ENCODE measurements at regions not wholly inside any gene's neighbourhood (a gene's known extent, or its start where the extent isn't known, plus 50 kb on each side); places are given as distances from the start of the nearest gene placed in this dataset.

DNA sequence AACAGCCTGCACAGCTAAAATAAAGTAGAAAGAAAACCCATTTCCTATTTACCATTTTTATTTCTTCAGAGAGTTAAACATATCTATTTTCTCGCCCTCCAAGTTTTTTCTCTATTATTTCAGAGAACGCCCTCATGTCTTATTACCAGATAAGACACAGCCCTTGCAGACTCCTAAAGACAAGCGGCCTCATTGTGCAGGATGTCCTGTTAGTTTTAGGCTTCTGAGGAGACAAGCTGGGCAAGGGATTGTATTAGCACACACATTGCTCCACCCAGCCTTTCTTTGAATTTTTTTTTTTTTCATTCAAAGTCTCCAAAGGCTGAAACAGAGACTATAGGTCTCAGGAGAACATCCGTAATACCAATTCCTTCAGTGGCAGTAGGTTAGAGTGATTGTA, 101.8 kb upstream of the UBL3 start:
- H3K4me2 ChIP-seq (ENCODE audit: low read depth, low read length, poor library complexity, severe bottlenecking) = no peak overlapping the region
- H3K27me3 ChIP-seq (ENCODE audit: low read length) = no peaks in the 10 kb centered on the region
- no peaks in the 10 kb centered on the region for H3K9me3 ChIP-seq (ENCODE audit: low read length)

GRCh38 chr13:29948791-29949190, 98.4 kb upstream of the UBL3 start:
- H3K9me3 ChIP-seq (ENCODE audit: low read length) = no peaks in the 10 kb centered on the region
- H3K4me2 ChIP-seq (ENCODE audit: low read depth, low read length, poor library complexity, severe bottlenecking) = no peak overlapping the region
- H3K9ac ChIP-seq (ENCODE audit: low read length) = no peak overlapping the region
- no peaks in the 10 kb centered on the region for H3K27me3 ChIP-seq (ENCODE audit: low read length)
- H3K4me3 ChIP-seq (ENCODE audit: low read length) = no peak overlapping the region
- H3K36me3 ChIP-seq (ENCODE audit: insufficient read depth, low read length) = no peaks in the 10 kb centered on the region
- no peak overlapping the region for H2AFZ ChIP-seq (ENCODE audit: low read length)
- no peaks in the 10 kb centered on the region for H3K4me1 ChIP-seq (ENCODE audit: low read length)
- H4K20me1 ChIP-seq (ENCODE audit: insufficient read depth, low read depth, low read length) = no peaks in the 10 kb centered on the region
- no peak overlapping the region for H3K27ac ChIP-seq (ENCODE audit: low read length)
- DNase-seq = no peak
- no peaks in the 10 kb centered on the region for H3K9me2 ChIP-seq (replicated peaks; ENCODE audit: insufficient read depth, low read length)
- H3K79me2 ChIP-seq (ENCODE audit: low read length) = no peaks in the 10 kb centered on the region

More for the DNA sequence above, 101.8 kb upstream of the UBL3 start:
- no peaks in the 10 kb centered on the region for H3K79me2 ChIP-seq (ENCODE audit: low read length)
- H3K9me2 ChIP-seq (replicated peaks; ENCODE audit: insufficient read depth, low read length) = no peaks in the 10 kb centered on the region
- H3K4me1 ChIP-seq (ENCODE audit: low read length) = no peaks in the 10 kb centered on the region
- no peak overlapping the region for H3K4me3 ChIP-seq (ENCODE audit: low read length)
- no peaks in the 10 kb centered on the region for H4K20me1 ChIP-seq (ENCODE audit: insufficient read depth, low read depth, low read length)
- H3K9ac ChIP-seq (ENCODE audit: low read length) = no peak overlapping the region
- no peak for DNase-seq
- no peak overlapping the region for H3K27ac ChIP-seq (ENCODE audit: low read length)
- H2AFZ ChIP-seq (ENCODE audit: low read length) = no peak overlapping the region
- H3K36me3 ChIP-seq (ENCODE audit: insufficient read depth, low read length) = no peaks in the 10 kb centered on the region

DNA sequence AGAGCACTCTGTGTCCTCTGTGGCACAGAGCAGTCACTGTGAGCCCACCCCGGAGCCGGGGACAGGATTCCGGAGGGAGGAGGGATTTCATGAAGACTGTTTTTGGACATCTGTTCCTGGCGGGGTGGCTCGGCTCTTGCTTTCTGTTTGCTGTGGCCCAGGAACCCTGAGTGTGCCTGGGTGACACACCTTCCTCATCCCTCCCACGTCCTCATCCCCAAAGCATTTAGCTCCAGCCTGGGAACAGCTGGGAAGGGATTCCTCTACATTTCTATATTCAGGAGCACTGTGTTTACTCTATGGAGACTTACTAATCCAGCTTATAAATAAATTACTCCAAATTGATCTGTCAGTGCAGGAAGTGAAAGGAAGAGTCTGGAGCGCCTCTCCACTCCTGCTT, 97.8 kb upstream of the UBL3 start:
- H3K4me2 ChIP-seq (ENCODE audit: low read depth, low read length, poor library complexity, severe bottlenecking) = no peak overlapping the region

DNA sequence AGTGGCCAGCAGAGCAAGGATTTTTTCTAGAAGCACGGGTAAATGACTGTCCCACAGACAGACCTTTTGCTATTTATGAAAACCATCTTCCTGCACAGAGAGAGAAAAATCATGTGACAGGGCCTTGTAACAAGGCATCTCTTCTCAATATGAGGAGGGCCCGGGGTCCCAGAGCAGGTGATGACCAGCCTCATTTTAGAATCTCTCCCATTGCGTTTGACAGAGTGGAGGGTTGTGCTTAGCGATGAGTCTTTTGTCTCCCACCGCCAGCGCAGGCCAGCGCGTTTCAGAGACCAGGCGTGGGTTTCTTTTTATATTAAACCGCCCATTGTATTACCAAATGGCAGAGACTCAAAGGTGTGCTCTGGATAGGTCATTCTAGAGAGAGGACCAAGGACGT, 97.4 kb upstream of the UBL3 start:
- no peaks in the 10 kb centered on the region for H4K20me1 ChIP-seq (ENCODE audit: insufficient read depth, low read depth, low read length)
- no peaks in the 10 kb centered on the region for H3K36me3 ChIP-seq (ENCODE audit: insufficient read depth, low read length)
- no peak for DNase-seq
- no peaks in the 10 kb centered on the region for H3K79me2 ChIP-seq (ENCODE audit: low read length)
- no peak overlapping the region for H3K27ac ChIP-seq (ENCODE audit: low read length)
- no peak overlapping the region for H3K9ac ChIP-seq (ENCODE audit: low read length)
- no peaks in the 10 kb centered on the region for H3K9me2 ChIP-seq (replicated peaks; ENCODE audit: insufficient read depth, low read length)
- H2AFZ ChIP-seq (ENCODE audit: low read length) = no peak overlapping the region
- no peaks in the 10 kb centered on the region for H3K9me3 ChIP-seq (ENCODE audit: low read length)
- no peaks in the 10 kb centered on the region for H3K27me3 ChIP-seq (ENCODE audit: low read length)
- no peak overlapping the region for H3K4me3 ChIP-seq (ENCODE audit: low read length)
- no peaks in the 10 kb centered on the region for H3K4me1 ChIP-seq (ENCODE audit: low read length)
- H3K4me2 ChIP-seq (ENCODE audit: low read depth, low read length, poor library complexity, severe bottlenecking) = no peak overlapping the region

More for the DNA sequence above, 97.8 kb upstream of the UBL3 start:
- no peak overlapping the region for H3K4me3 ChIP-seq (ENCODE audit: low read length)
- no peaks in the 10 kb centered on the region for H3K4me1 ChIP-seq (ENCODE audit: low read length)
- no peaks in the 10 kb centered on the region for H4K20me1 ChIP-seq (ENCODE audit: insufficient read depth, low read depth, low read length)
- H3K79me2 ChIP-seq (ENCODE audit: low read length) = no peaks in the 10 kb centered on the region
- no peaks in the 10 kb centered on the region for H3K36me3 ChIP-seq (ENCODE audit: insufficient read depth, low read length)
- no peak overlapping the region for H3K9ac ChIP-seq (ENCODE audit: low read length)
- H3K27me3 ChIP-seq (ENCODE audit: low read length) = no peaks in the 10 kb centered on the region
- no peak for DNase-seq
- H3K9me3 ChIP-seq (ENCODE audit: low read length) = no peaks in the 10 kb centered on the region
- no peak overlapping the region for H2AFZ ChIP-seq (ENCODE audit: low read length)
- H3K9me2 ChIP-seq (replicated peaks; ENCODE audit: insufficient read depth, low read length) = no peaks in the 10 kb centered on the region
- H3K27ac ChIP-seq (ENCODE audit: low read length) = no peak overlapping the region

DNA sequence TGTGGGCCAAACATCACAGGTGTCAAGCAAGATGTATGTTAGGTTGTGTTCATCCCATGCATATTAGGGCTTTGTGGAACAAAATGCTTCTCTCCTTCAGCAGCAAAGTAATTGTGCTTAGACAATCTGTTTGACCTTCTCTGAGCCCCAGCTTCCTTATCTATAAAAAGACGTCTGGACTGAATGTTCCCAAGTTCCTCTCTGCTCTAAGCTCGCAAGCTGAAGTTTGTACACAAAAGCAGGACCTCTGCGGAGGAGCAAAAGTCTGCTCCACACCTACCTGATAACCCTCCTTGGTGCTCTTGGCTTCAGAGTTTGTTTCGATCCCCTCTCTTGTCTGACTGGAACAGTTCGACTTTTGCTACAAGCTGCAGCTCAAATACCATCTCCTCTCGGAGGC, 95.7 kb upstream of the UBL3 start:
- Histone ChIP-seq H4K20me1 (ENCODE audit: insufficient read depth, low read depth, low read length) (no peaks in the 10 kb centered on the region), H2AFZ (ENCODE audit: low read length) (no peak overlapping the region), H3K4me1 (ENCODE audit: low read length) (no peaks in the 10 kb centered on the region), H3K9me3 (ENCODE audit: low read length) (no peaks in the 10 kb centered on the region), H3K9me2 (replicated peaks; ENCODE audit: insufficient read depth, low read length) (no peaks in the 10 kb centered on the region), H3K27me3 (ENCODE audit: low read length) (no peaks in the 10 kb centered on the region), H3K27ac (ENCODE audit: low read length) (no peak overlapping the region), H3K36me3 (ENCODE audit: insufficient read depth, low read length) (no peaks in the 10 kb centered on the region), H3K79me2 (ENCODE audit: low read length) (no peaks in the 10 kb centered on the region), H3K9ac (ENCODE audit: low read length) (no peak overlapping the region), H3K4me2 (ENCODE audit: low read depth, low read length, poor library complexity, severe bottlenecking) (no peak overlapping the region), H3K4me3 (ENCODE audit: low read length) (no peak overlapping the region)
- DNase-seq = no peak

DNA sequence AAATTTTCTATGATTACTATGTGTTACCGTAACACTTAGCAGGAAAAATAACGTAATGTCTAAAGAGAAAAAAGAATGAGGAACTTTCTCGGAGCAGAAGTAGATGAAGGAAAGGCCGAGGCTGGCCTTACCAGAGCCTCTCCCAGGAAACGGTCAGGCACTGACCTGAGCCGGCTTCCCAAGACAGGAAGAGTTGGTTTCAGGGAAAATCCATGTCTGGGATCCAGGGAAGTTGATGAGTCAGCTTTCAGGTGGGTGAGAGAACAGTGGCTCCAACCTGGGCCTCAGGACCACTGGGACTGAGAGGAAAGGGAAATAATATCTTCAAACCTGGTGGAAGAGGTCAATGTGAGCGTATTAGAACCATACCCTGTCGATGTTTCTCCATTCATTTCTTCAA, 93.3 kb upstream of the UBL3 start:
- H2AFZ ChIP-seq (ENCODE audit: low read length) = no peak overlapping the region
- no peaks in the 10 kb centered on the region for H3K9me2 ChIP-seq (replicated peaks; ENCODE audit: insufficient read depth, low read length)
- DNase-seq = no peak

DNA sequence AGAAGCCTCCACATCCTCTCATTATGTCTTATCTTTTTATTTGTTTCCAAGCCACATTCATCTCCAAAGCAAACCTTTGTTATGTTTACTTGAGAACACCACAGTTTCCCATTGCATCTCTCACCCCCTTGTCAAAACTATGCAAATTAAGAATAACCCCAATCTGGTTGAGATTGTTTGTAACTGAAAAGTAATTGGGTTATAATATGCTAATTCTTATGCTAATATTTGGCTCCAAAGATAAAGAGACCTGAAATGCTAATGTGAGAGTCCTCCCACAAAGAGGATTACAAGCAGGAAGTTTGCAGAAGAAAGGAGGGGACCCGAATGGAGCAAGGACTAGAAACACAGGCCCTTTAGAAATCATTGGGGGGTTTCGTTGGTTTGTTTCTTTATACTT, 92.9 kb upstream of the UBL3 start:
- no peak overlapping the region for H2AFZ ChIP-seq (ENCODE audit: low read length)
- H3K4me3 ChIP-seq (ENCODE audit: low read length) = no peak overlapping the region
- no peaks in the 10 kb centered on the region for H3K4me1 ChIP-seq (ENCODE audit: low read length)
- no peaks in the 10 kb centered on the region for H3K79me2 ChIP-seq (ENCODE audit: low read length)
- no peaks in the 10 kb centered on the region for H3K36me3 ChIP-seq (ENCODE audit: insufficient read depth, low read length)
- no peaks in the 10 kb centered on the region for H3K27me3 ChIP-seq (ENCODE audit: low read length)
- H3K9ac ChIP-seq (ENCODE audit: low read length) = no peak overlapping the region
- no peak for DNase-seq
- no peak overlapping the region for H3K4me2 ChIP-seq (ENCODE audit: low read depth, low read length, poor library complexity, severe bottlenecking)
- no peaks in the 10 kb centered on the region for H3K9me2 ChIP-seq (replicated peaks; ENCODE audit: insufficient read depth, low read length)
- H4K20me1 ChIP-seq (ENCODE audit: insufficient read depth, low read depth, low read length) = no peaks in the 10 kb centered on the region
- no peaks in the 10 kb centered on the region for H3K9me3 ChIP-seq (ENCODE audit: low read length)
- no peak overlapping the region for H3K27ac ChIP-seq (ENCODE audit: low read length)

More for the DNA sequence above, 93.3 kb upstream of the UBL3 start:
- Histone ChIP-seq H3K4me1 (ENCODE audit: low read length) (no peaks in the 10 kb centered on the region), H3K9ac (ENCODE audit: low read length) (no peak overlapping the region), H3K4me3 (ENCODE audit: low read length) (no peak overlapping the region), H3K27me3 (ENCODE audit: low read length) (no peaks in the 10 kb centered on the region), H3K79me2 (ENCODE audit: low read length) (no peaks in the 10 kb centered on the region), H3K4me2 (ENCODE audit: low read depth, low read length, poor library complexity, severe bottlenecking) (no peak overlapping the region), H3K27ac (ENCODE audit: low read length) (no peak overlapping the region), H4K20me1 (ENCODE audit: insufficient read depth, low read depth, low read length) (no peaks in the 10 kb centered on the region), H3K36me3 (ENCODE audit: insufficient read depth, low read length) (no peaks in the 10 kb centered on the region), H3K9me3 (ENCODE audit: low read length) (no peaks in the 10 kb centered on the region)

GRCh38 chr13:29940715-29941114, 90.3 kb upstream of the UBL3 start:
- no peaks in the 10 kb centered on the region for H4K20me1 ChIP-seq (ENCODE audit: insufficient read depth, low read depth, low read length)
- no peak for DNase-seq
- H3K27ac ChIP-seq (ENCODE audit: low read length) = no peak overlapping the region
- no peak overlapping the region for H3K4me2 ChIP-seq (ENCODE audit: low read depth, low read length, poor library complexity, severe bottlenecking)
- no peaks in the 10 kb centered on the region for H3K9me2 ChIP-seq (replicated peaks; ENCODE audit: insufficient read depth, low read length)
- H3K9me3 ChIP-seq (ENCODE audit: low read length) = no peaks in the 10 kb centered on the region
- H2AFZ ChIP-seq (ENCODE audit: low read length) = no peak overlapping the region
- H3K9ac ChIP-seq (ENCODE audit: low read length) = no peak overlapping the region
- no peaks in the 10 kb centered on the region for H3K79me2 ChIP-seq (ENCODE audit: low read length)
- H3K4me1 ChIP-seq (ENCODE audit: low read length) = no peaks in the 10 kb centered on the region
- no peak overlapping the region for H3K4me3 ChIP-seq (ENCODE audit: low read length)
- no peaks in the 10 kb centered on the region for H3K27me3 ChIP-seq (ENCODE audit: low read length)
- H3K36me3 ChIP-seq (ENCODE audit: insufficient read depth, low read length) = no peaks in the 10 kb centered on the region

GRCh38 chr13:29939158-29939557, 88.7 kb upstream of the UBL3 start:
- Histone ChIP-seq H3K4me1 (ENCODE audit: low read length) (no peaks in the 10 kb centered on the region), H3K27ac (ENCODE audit: low read length) (no peak overlapping the region), H3K9me3 (ENCODE audit: low read length) (no peaks in the 10 kb centered on the region), H3K79me2 (ENCODE audit: low read length) (no peaks in the 10 kb centered on the region), H3K4me3 (ENCODE audit: low read length) (no peak overlapping the region), H4K20me1 (ENCODE audit: insufficient read depth, low read depth, low read length) (no peaks in the 10 kb centered on the region), H3K4me2 (ENCODE audit: low read depth, low read length, poor library complexity, severe bottlenecking) (no peak overlapping the region), H3K27me3 (ENCODE audit: low read length) (no peaks in the 10 kb centered on the region), H3K9me2 (replicated peaks; ENCODE audit: insufficient read depth, low read length) (no peaks in the 10 kb centered on the region), H3K36me3 (ENCODE audit: insufficient read depth, low read length) (no peaks in the 10 kb centered on the region), H2AFZ (ENCODE audit: low read length) (no peak overlapping the region), H3K9ac (ENCODE audit: low read length) (no peak overlapping the region)
- DNase-seq = no peak

All from Karpas-422 (cell line).